H9 (cell line): ENCODE measurements at regions not wholly inside any gene's neighbourhood (a gene's known extent, or its start where the extent isn't known, plus 50 kb on each side); places are given as distances from the start of the nearest gene placed in this dataset.

Experiments
- DNase-seq: peaks from one replicate; pipeline ENCODE4 v3.0.0-alpha.2; 2017
- H2AFZ ChIP-seq: one replicate; pipeline ENCODE4 v1.6.1; 2013; ENCODE audit warnings: mild to moderate bottlenecking, low read length, control low read depth, moderate library complexity
- H2AK5ac ChIP-seq: 2 replicates; pipeline ENCODE4 v1.6.1; 2013; ENCODE audit warnings: low read length, control low read depth, mixed read lengths; ENCODE audit not compliant: insufficient read length
- H2BK120ac ChIP-seq: one replicate; pipeline ENCODE4 v1.6.1; 2013; ENCODE audit warnings: low read depth, mild to moderate bottlenecking, low read length, control low read depth, inconsistent platforms; ENCODE audit not compliant: poor library complexity, severe bottlenecking
- H2BK12ac ChIP-seq: 2 replicates; pipeline ENCODE4 v1.6.1; 2013; ENCODE audit warnings: low read length, control low read depth, mixed read lengths, low read depth; ENCODE audit not compliant: insufficient read length
- H2BK15ac ChIP-seq: 2 replicates; pipeline ENCODE4 v1.6.1; 2013; ENCODE audit warnings: low read depth, low read length, control low read depth
- H2BK20ac ChIP-seq: one replicate; pipeline ENCODE4 v1.6.1; 2013; ENCODE audit warnings: low read depth, mild to moderate bottlenecking, low read length, control low read depth, inconsistent platforms; ENCODE audit not compliant: poor library complexity, severe bottlenecking
- H2BK5ac ChIP-seq: 2 replicates; pipeline ENCODE4 v1.6.1; 2013; ENCODE audit warnings: low read length, control low read depth, mixed read lengths; ENCODE audit not compliant: insufficient read length
- H3K14ac ChIP-seq: 2 replicates; pipeline ENCODE4 v1.6.1; 2013; ENCODE audit warnings: low read length, control low read depth; ENCODE audit not compliant: insufficient read depth
- H3K18ac ChIP-seq: 2 replicates; pipeline ENCODE4 v1.6.1; 2013; ENCODE audit warnings: low read depth, mild to moderate bottlenecking, mixed read lengths, low read length, control low read depth; ENCODE audit not compliant: insufficient read length
- H3K23ac ChIP-seq: 2 replicates; pipeline ENCODE4 v1.6.1; 2013; ENCODE audit warnings: low read length, control low read depth, mixed read lengths, low read depth; ENCODE audit not compliant: insufficient read length
- H3K23me2 ChIP-seq: 2 replicates; pipeline ENCODE4 v1.6.1; 2013; ENCODE audit warnings: low read depth, mild to moderate bottlenecking, mixed read lengths, low read length, control low read depth; ENCODE audit not compliant: insufficient read length, poor library complexity, severe bottlenecking
- H3K27ac ChIP-seq: 2 replicates; pipeline ENCODE4 v1.5.1; 2013; ENCODE audit warnings: low read length, control low read depth, mixed read lengths, low read depth; ENCODE audit not compliant: insufficient read length
- H3K27me3 ChIP-seq: 2 replicates; pipeline ENCODE4 v1.6.1; 2013; ENCODE audit warnings: low read length, control low read depth, inconsistent platforms; ENCODE audit not compliant: insufficient read depth
- H3K4ac ChIP-seq: 2 replicates; pipeline ENCODE4 v1.6.1; 2013; ENCODE audit warnings: low read depth, mild to moderate bottlenecking, control low read depth, inconsistent platforms, low read length, moderate library complexity
- H3K4me1 ChIP-seq: 2 replicates; pipeline ENCODE4 v1.6.1; 2013; ENCODE audit warnings: low read length, control low read depth, inconsistent platforms; ENCODE audit not compliant: insufficient read depth
- H3K4me2 ChIP-seq: 2 replicates; pipeline ENCODE4 v1.6.1; 2013; ENCODE audit warnings: low read length, control low read depth, mixed read lengths; ENCODE audit not compliant: insufficient read length, insufficient read depth
- H3K56ac ChIP-seq: 2 replicates; pipeline ENCODE4 v1.6.1; 2013; ENCODE audit warnings: low read depth, mild to moderate bottlenecking, mixed read lengths, low read length, control low read depth; ENCODE audit not compliant: insufficient read length
- H3K79me1 ChIP-seq: 2 replicates; pipeline ENCODE4 v1.6.1; 2013; ENCODE audit warnings: low read depth, mild to moderate bottlenecking, moderate library complexity, low read length, control low read depth, inconsistent platforms; ENCODE audit not compliant: insufficient read depth, poor library complexity, severe bottlenecking
- H3K79me2 ChIP-seq: 2 replicates; pipeline ENCODE4 v1.6.1; 2013; ENCODE audit warnings: low read length, control low read depth, inconsistent platforms; ENCODE audit not compliant: insufficient read depth
- H3K9ac ChIP-seq: 2 replicates; pipeline ENCODE4 v1.6.1; 2013; ENCODE audit warnings: low read length, control low read depth, mixed read lengths; ENCODE audit not compliant: insufficient read length; ENCODE audit errors: extremely low read depth
- H3K9me3 ChIP-seq: one replicate; pipeline ENCODE4 v1.6.1; 2013; ENCODE audit warnings: low read depth, low read length, inconsistent platforms; ENCODE audit not compliant: control insufficient read depth
- H3T11ph ChIP-seq: one replicate; pipeline ENCODE4 v1.6.1; 2013; ENCODE audit warnings: mild to moderate bottlenecking, low read length, control low read depth, inconsistent platforms
- H4K20me1 ChIP-seq: one replicate; pipeline ENCODE4 v1.6.1; 2013; ENCODE audit not compliant: control insufficient read depth, insufficient read length, insufficient read depth
- H4K5ac ChIP-seq: 2 replicates; pipeline ENCODE4 v1.6.1; 2013; ENCODE audit warnings: low read depth, mild to moderate bottlenecking, mixed read lengths, low read length, control low read depth; ENCODE audit not compliant: insufficient read length
- H4K8ac ChIP-seq: replicated peaks from 2 replicates; pipeline ENCODE4 v1.6.1; 2013; ENCODE audit warnings: low read length, control low read depth, mixed read lengths, low read depth; ENCODE audit not compliant: insufficient read length
- H4K91ac ChIP-seq: 2 replicates; pipeline ENCODE4 v1.6.1; 2013; ENCODE audit warnings: low read depth, mild to moderate bottlenecking, moderate library complexity, mixed read lengths, low read length, control low read depth; ENCODE audit not compliant: insufficient read length
- H3K27ac Mint-ChIP-seq, 3 experiments: 2 replicates in 2 of 3; 3 replicates in 1 of 3; pipeline ENCODE4 v1.8.0; 2020 to 2021; ENCODE audit warnings: mixed read lengths in 3 of 3, mild to moderate bottlenecking in 1 of 3, moderate library complexity in 1 of 3
- H3K27me3 Mint-ChIP-seq: 2 replicates; pipeline ENCODE4 v1.8.0; 2021; ENCODE audit warnings: low read depth, mild to moderate bottlenecking, moderate library complexity, mixed read lengths
- H3K36me3 Mint-ChIP-seq, 3 experiments: 2 replicates in 2 of 3; 3 replicates in 1 of 3; pipeline ENCODE4 v1.8.0; 2020 to 2021; ENCODE audit warnings: low read depth in 3 of 3, mixed read lengths in 3 of 3; ENCODE audit not compliant: insufficient read depth in 1 of 3
- H3K4me1 Mint-ChIP-seq, 2 experiments: 2 replicates each; pipeline ENCODE4 v1.8.0; 2020; ENCODE audit warnings: mixed read lengths in 2 of 2
- H3K4me3 Mint-ChIP-seq, 2 experiments: 2 replicates in 1 of 2; 3 replicates in 1 of 2; pipeline ENCODE4 v1.8.0; 2020 to 2021; ENCODE audit warnings: mild to moderate bottlenecking in 2 of 2, mixed read lengths in 2 of 2, moderate library complexity in 1 of 2
- H3K9me3 Mint-ChIP-seq, 2 experiments: 2 replicates in 1 of 2; 3 replicates in 1 of 2; pipeline ENCODE4 v1.8.0; 2020; ENCODE audit warnings: mild to moderate bottlenecking in 2 of 2, mixed read lengths in 2 of 2, moderate library complexity in 1 of 2
- CTCF ChIP-seq: fragments of 200-600 bp; sonication (generic); conservative IDR thresholded peaks from 3 replicates; pipeline ENCODE4 v1.8.0; 2021; ENCODE audit warnings: antibody characterized with exemption, mild to moderate bottlenecking
- WGBS: extraction: QIAGEN DNeasy Blood & Tissue Kit; methylation state at CpG from one replicate; pipeline ENCODE4 v1.1.7; 2013; ENCODE audit warnings: missing lambda C conversion rate, low lambda C conversion rate, mixed read lengths; ENCODE audit not compliant: insufficient read length; ENCODE audit errors: extremely low coverage; 5-methylcytosine and 5-hydroxymethylcytosine counted together

GRCh38 chr7:155223503-155223902 is 74.2 kb upstream of the INSIG1 start:
- no peak overlapping the region for H2BK15ac ChIP-seq
- H3K23ac ChIP-seq: no peak overlapping the region
- H2BK20ac ChIP-seq: no peak overlapping the region
- H3K27ac Mint-ChIP-seq: no peak overlapping the region
- no peak overlapping the region for H2BK12ac ChIP-seq
- no peak overlapping the region for H3K56ac ChIP-seq
- H2BK5ac ChIP-seq: no peak overlapping the region
- no peaks in the 10 kb centered on the region for H3K9me3 ChIP-seq
- no peak overlapping the region for H4K91ac ChIP-seq
- H3K9me3 Mint-ChIP-seq: peaks cover 0 to 3% of the 10 kb centered on the region in 2 experiments; a peak in 1 of 5 replicates
- H3K18ac ChIP-seq: no peak overlapping the region
- H3K9ac ChIP-seq: no peak overlapping the region
- no CpG with 5 or more reads among the region's 3 CpGs for WGBS
- H3K14ac ChIP-seq: no peak overlapping the region
- H3K4me1 ChIP-seq: peaks cover 2% of the 10 kb centered on the region; the same call in 1 of the 2 replicates
- no peaks in the 10 kb centered on the region; the same call in 1 of the 2 replicates for H3K27me3 ChIP-seq
- no peak overlapping the region for H2BK120ac ChIP-seq
- H3K27me3 Mint-ChIP-seq: peaks cover 33% of the 10 kb centered on the region
- H3K27ac ChIP-seq: no peak overlapping the region
- H3K79me1 ChIP-seq: no peaks in the 10 kb centered on the region
- no peak overlapping the region for H2AFZ ChIP-seq
- H3K23me2 ChIP-seq: no peaks in the 10 kb centered on the region
- H2AK5ac ChIP-seq: no peak overlapping the region
- peaks cover 33 to 45% of the 10 kb centered on the region in 2 experiments for H3K4me1 Mint-ChIP-seq
- H3T11ph ChIP-seq: no peak overlapping the region
- H4K20me1 ChIP-seq: no peaks in the 10 kb centered on the region
- no peak overlapping the region for H3K4me3 Mint-ChIP-seq
- H4K5ac ChIP-seq: no peak overlapping the region
- H4K8ac ChIP-seq: no peak overlapping the region
- no peaks in the 10 kb centered on the region for H3K79me2 ChIP-seq
- H3K4ac ChIP-seq: no peak overlapping the region
- no peak for TF ChIP-seq CTCF
- H3K36me3 Mint-ChIP-seq: no peaks in the 10 kb centered on the region; a peak in 1 of 7 replicates
- DNase-seq: no peak
- H3K4me2 ChIP-seq: no peak overlapping the region
